HFFc6 (cell line): ENCODE measurements at regions not wholly inside any gene's neighbourhood (a gene's known extent, or its start where the extent isn't known, plus 50 kb on each side); places are given as distances from the start of the nearest gene placed in this dataset.

Source experiments
- DNase-seq: peaks from one replicate; pipeline ENCODE4 v3.0.0-alpha.2; 2018
- H3K27ac Mint-ChIP-seq: 2 replicates; pipeline ENCODE4 v1.8.0; 2020; ENCODE audit warnings: mild to moderate bottlenecking, mixed read lengths
- H3K27me3 Mint-ChIP-seq: 2 replicates; pipeline ENCODE4 v1.8.0; 2021; ENCODE audit warnings: mild to moderate bottlenecking, moderate library complexity, mixed read lengths; ENCODE audit not compliant: insufficient read depth
- H3K36me3 Mint-ChIP-seq: 2 replicates; pipeline ENCODE4 v1.8.0; 2021; ENCODE audit warnings: low read depth, mixed read lengths
- H3K4me1 Mint-ChIP-seq: 2 replicates; pipeline ENCODE4 v1.8.0; 2020; ENCODE audit warnings: low read depth, mixed read lengths
- H3K4me3 Mint-ChIP-seq: 2 replicates; pipeline ENCODE4 v1.8.0; 2020; ENCODE audit warnings: mild to moderate bottlenecking, moderate library complexity, mixed read lengths
- H3K9me3 Mint-ChIP-seq: 2 replicates; pipeline ENCODE4 v1.8.0; 2020; ENCODE audit warnings: mild to moderate bottlenecking, mixed read lengths
- TF ChIP-seq, protein P1 (sequence below): fragments of 200-600 bp; sonication (generic); IDR thresholded peaks from 2 replicates; pipeline ENCODE4 v1.5.0; 2021; ENCODE audit warnings: antibody characterized with exemption, mild to moderate bottlenecking

DNA sequence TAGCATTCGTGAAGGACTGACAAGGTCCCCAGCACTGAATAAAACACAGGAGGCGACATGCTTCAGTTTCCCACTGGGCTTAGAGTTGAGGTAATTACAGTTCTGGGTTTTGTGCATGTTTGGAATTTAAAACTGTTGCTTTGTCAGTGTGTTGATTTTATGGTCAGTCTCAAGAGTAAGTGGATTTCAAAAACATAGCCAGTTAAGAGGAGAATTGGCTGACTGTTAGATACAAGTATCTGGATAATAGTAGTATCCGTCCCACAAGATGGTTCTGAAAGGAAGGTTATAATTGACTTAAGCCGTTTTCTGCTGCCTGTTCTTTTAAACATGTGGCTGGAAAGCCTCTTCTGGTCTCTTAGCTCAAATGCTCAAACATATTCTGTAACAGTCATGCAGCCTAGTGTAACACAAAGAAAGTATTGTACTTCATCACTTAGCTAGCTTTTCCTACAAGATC lies 170.9 kb downstream of the POLR1F start:
- no peak for DNase-seq
- Mint-ChIP-seq H3K4me3 (peak overlapping the region; percentile 9; the same call in 1 of the 2 replicates), H3K27me3 (no peaks in the 10 kb centered on the region; the same call in 1 of the 2 replicates), H3K36me3 (no peaks in the 10 kb centered on the region), H3K27ac (no peak overlapping the region), H3K9me3 (no peaks in the 10 kb centered on the region), H3K4me1 (no peaks in the 10 kb centered on the region)
- TF ChIP-seq, protein P1, sequence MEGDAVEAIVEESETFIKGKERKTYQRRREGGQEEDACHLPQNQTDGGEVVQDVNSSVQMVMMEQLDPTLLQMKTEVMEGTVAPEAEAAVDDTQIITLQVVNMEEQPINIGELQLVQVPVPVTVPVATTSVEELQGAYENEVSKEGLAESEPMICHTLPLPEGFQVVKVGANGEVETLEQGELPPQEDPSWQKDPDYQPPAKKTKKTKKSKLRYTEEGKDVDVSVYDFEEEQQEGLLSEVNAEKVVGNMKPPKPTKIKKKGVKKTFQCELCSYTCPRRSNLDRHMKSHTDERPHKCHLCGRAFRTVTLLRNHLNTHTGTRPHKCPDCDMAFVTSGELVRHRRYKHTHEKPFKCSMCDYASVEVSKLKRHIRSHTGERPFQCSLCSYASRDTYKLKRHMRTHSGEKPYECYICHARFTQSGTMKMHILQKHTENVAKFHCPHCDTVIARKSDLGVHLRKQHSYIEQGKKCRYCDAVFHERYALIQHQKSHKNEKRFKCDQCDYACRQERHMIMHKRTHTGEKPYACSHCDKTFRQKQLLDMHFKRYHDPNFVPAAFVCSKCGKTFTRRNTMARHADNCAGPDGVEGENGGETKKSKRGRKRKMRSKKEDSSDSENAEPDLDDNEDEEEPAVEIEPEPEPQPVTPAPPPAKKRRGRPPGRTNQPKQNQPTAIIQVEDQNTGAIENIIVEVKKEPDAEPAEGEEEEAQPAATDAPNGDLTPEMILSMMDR = no peak

DNA sequence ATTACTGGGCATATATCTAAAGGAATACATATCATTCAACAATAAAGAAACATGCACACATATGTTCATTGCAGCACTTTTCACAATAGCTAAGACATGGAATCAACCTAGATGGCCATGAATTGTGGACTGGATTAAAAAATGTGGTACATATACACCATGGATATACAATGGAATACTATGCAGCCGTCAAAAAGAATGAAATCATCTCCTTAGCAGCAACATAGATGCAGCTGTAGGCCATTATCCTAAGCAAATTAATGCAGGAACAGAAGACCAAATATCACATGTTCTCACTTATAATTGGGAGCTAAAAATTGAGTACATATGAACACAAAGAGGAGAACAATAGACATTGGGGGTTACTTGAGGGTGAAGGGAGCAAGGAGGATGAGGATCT lies 175.6 kb downstream of the POLR1F start:
- TF ChIP-seq, protein P1 = no peak
- no peaks in the 10 kb centered on the region; the same call in 1 of the 2 replicates for H3K9me3 Mint-ChIP-seq
- no peak for DNase-seq
- no peak overlapping the region for H3K27ac Mint-ChIP-seq
- no peak overlapping the region for H3K4me3 Mint-ChIP-seq
- no peaks in the 10 kb centered on the region for H3K27me3 Mint-ChIP-seq
- no peaks in the 10 kb centered on the region for H3K4me1 Mint-ChIP-seq
- no peaks in the 10 kb centered on the region for H3K36me3 Mint-ChIP-seq

DNA sequence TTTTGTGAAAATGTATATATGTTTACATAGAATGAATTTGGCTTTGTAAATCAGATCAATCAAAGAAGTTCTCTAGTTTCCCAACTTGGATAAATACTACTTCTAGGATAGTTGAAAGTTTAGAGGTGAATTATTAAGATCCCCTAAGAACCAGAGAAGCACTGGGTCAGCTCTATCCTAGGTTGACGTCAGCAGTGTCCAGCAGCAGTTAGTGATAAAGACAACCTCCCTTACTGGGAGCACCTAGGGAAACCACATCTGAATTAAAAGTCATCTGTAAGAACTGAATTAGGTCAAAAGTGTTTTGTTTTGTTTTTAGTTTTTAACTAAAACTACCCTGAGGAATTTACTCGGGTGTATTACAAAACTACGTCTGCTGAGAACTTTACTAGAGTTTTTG lies 178.0 kb downstream of the POLR1F start:
- DNase-seq = no peak
- no peak overlapping the region for H3K4me3 Mint-ChIP-seq

DNA sequence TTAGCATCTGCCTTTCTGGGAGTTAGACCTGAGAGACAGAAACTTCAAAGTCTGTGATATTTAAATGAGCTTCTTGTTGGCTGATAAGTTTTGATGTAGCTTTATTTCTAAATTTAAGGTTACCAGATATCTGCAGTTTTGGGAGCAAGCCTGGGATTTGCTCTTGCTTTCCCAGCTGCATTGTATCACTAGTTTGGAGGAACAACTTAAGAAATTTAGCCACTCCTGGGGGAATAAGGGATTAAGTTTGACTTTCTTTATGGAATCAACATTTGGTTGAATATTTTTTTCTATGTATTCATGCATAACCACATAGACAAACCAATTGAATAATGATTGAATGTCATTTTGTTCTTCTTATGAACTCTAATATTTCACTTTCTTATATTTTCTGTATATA lies 178.6 kb downstream of the POLR1F start:
- DNase-seq = no peak
- TF ChIP-seq, protein P1 = no peak
- Mint-ChIP-seq H3K4me3 (no peak overlapping the region), H3K4me1 (no peaks in the 10 kb centered on the region), H3K36me3 (no peaks in the 10 kb centered on the region), H3K27ac (no peak overlapping the region), H3K9me3 (no peaks in the 10 kb centered on the region; the same call in 1 of the 2 replicates), H3K27me3 (no peaks in the 10 kb centered on the region)

More for the DNA sequence above, 178.0 kb downstream of the POLR1F start:
- H3K4me1 Mint-ChIP-seq = no peaks in the 10 kb centered on the region
- H3K9me3 Mint-ChIP-seq = no peaks in the 10 kb centered on the region; the same call in 1 of the 2 replicates
- no peaks in the 10 kb centered on the region for H3K27me3 Mint-ChIP-seq
- H3K27ac Mint-ChIP-seq = no peak overlapping the region
- no peaks in the 10 kb centered on the region for H3K36me3 Mint-ChIP-seq
- TF ChIP-seq, protein P1 = no peak

DNA sequence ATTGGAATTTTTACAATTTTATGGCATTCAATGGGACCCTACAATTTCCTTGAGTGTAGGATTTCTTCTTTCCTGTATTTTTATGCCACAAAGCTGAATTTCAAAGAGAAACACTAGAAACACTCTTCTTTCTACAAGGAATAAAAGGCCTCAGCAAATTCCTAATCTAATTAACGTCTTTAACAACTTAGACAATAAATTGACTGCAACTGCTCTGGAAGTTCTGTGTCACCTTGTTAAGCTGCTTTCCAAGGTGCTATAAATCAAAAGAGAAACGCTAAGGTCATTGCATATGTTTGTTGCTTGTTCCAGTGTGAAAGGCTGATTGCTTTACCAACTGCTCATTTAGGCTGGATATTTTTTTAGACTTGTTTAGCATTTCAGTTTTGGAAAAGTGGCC lies 182.2 kb downstream of the POLR1F start:
- H3K4me3 Mint-ChIP-seq = no peak overlapping the region
- no peak for DNase-seq
- no peak overlapping the region for H3K27ac Mint-ChIP-seq
- no peaks in the 10 kb centered on the region for H3K4me1 Mint-ChIP-seq
- H3K27me3 Mint-ChIP-seq = no peaks in the 10 kb centered on the region; the same call in 1 of the 2 replicates
- TF ChIP-seq, protein P1 = no peak
- H3K9me3 Mint-ChIP-seq = no peaks in the 10 kb centered on the region; the same call in 1 of the 2 replicates
- H3K36me3 Mint-ChIP-seq = no peaks in the 10 kb centered on the region

DNA sequence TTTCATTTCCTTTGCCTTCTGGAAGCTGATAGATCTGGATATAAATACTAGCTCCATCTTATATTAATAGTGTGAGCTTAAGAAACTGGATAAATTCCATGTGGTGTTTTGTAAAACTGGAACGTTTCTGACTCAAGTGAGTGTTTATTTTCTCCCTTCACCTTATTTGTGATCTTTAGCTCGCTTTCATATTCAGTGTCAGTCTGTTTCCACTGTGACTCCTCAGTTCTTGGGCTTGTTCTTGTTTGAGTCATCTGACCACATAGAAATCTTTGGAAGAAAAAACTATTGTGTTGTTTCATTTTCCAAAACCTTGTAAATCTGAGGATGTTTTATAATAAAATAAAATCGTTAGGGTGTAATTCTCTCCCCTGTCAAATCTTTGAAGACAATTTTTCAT lies 186.4 kb downstream of the POLR1F start:
- DNase-seq = no peak
- H3K27ac Mint-ChIP-seq = no peak overlapping the region
- TF ChIP-seq, protein P1 = no peak
- H3K36me3 Mint-ChIP-seq = no peaks in the 10 kb centered on the region
- H3K9me3 Mint-ChIP-seq = no peaks in the 10 kb centered on the region
- H3K4me3 Mint-ChIP-seq = no peak overlapping the region
- H3K27me3 Mint-ChIP-seq = peaks cover 2% of the 10 kb centered on the region; the same call in 1 of the 2 replicates
- no peaks in the 10 kb centered on the region for H3K4me1 Mint-ChIP-seq
